SK-N-SH treated with all-trans-retinoic acid at 6 μM for 48 hours (cell line): ENCODE measurements at regions not wholly inside any gene's neighbourhood (a gene's known extent, or its start where the extent isn't known, plus 50 kb on each side); places are given as distances from the start of the nearest gene placed in this dataset.
A peak's percentile ranks its signal among the peaks of the same experiment; 100 is the strongest.

ENCODE experiments used
- ATAC-seq: fragments of 200-7000 bp; cut with Tn5 transposase; 3 replicates; pipeline ENCODE4 v1.9.1; 2020; ENCODE audit warnings: mild to moderate bottlenecking, moderate library complexity
- ARNTL ChIP-seq: fragments of 450-650 bp; formaldehyde crosslinking; IDR thresholded peaks from 2 replicates; pipeline ENCODE4 v1.5.0; 2020; ENCODE audit warnings: low read depth, mild to moderate bottlenecking, moderate library complexity, borderline replicate concordance
- BACH2 ChIP-seq: fragments of 250-450 bp; sonication (Bioruptor Pico); IDR thresholded peaks from 2 replicates; pipeline ENCODE4 v1.9.0; 2021; ENCODE audit warnings: mild to moderate bottlenecking, borderline replicate concordance
- CREB5 ChIP-seq: fragments of 250-450 bp; sonication (Bioruptor Pico); IDR thresholded peaks from 2 replicates; pipeline ENCODE4 v1.5.1; 2020; ENCODE audit warnings: low read depth, mild to moderate bottlenecking, moderate library complexity
- CSDC2 ChIP-seq: fragments of 250-450 bp; sonication (Bioruptor Pico); IDR thresholded peaks from 2 replicates; pipeline ENCODE4 v1.5.0; 2020; ENCODE audit warnings: mild to moderate bottlenecking, moderate library complexity
- CSRNP3 ChIP-seq: fragments of 250-450 bp; sonication (Bioruptor Pico); IDR thresholded peaks from 2 replicates; pipeline ENCODE4 v1.5.1; 2021; ENCODE audit warnings: mild to moderate bottlenecking, moderate library complexity
- ESRRG ChIP-seq: fragments of 250-450 bp; sonication (Bioruptor Pico); IDR thresholded peaks from 2 replicates; pipeline ENCODE4 v1.6.1; 2021; ENCODE audit warnings: mild to moderate bottlenecking
- ISL1 ChIP-seq: fragments of 250-450 bp; sonication (Bioruptor Pico); IDR thresholded peaks from 2 replicates; pipeline ENCODE4 v2.1.2; 2022; ENCODE audit warnings: mild to moderate bottlenecking, moderate library complexity
- OSR1 ChIP-seq: fragments of 250-450 bp; sonication (Bioruptor Pico); IDR thresholded peaks from 2 replicates; pipeline ENCODE4 v1.8.0; 2022; ENCODE audit warnings: moderate library complexity, mild to moderate bottlenecking, inconsistent platforms
- PATZ1 ChIP-seq: fragments of 250-450 bp; sonication (Bioruptor Pico); IDR thresholded peaks from 2 replicates; pipeline ENCODE4 v1.8.0; 2020; ENCODE audit warnings: mild to moderate bottlenecking, moderate library complexity, borderline replicate concordance
- POU6F1 ChIP-seq: fragments of 250-450 bp; sonication (Bioruptor Pico); IDR thresholded peaks from 2 replicates; pipeline ENCODE4 v1.8.0; 2021; ENCODE audit warnings: low read depth, mild to moderate bottlenecking, moderate library complexity, borderline replicate concordance
- PPARA ChIP-seq: fragments of 250-450 bp; sonication (Bioruptor Pico); IDR thresholded peaks from 2 replicates; pipeline ENCODE4 v1.5.0; 2020; ENCODE audit warnings: mild to moderate bottlenecking, borderline replicate concordance
- RARB ChIP-seq: fragments of 250-450 bp; sonication (Bioruptor Pico); IDR thresholded peaks from 2 replicates; pipeline ENCODE4 v1.8.0; 2021; ENCODE audit warnings: mild to moderate bottlenecking, moderate library complexity
- SNAI2 ChIP-seq: fragments of 250-450 bp; sonication (Bioruptor Pico); IDR thresholded peaks from 2 replicates; pipeline ENCODE4 v1.5.0; 2020; ENCODE audit warnings: mild to moderate bottlenecking, moderate library complexity
- TCF4 ChIP-seq: fragments of 250-450 bp; sonication (Bioruptor Pico); IDR thresholded peaks from 2 replicates; pipeline ENCODE4 v1.8.0; 2021; ENCODE audit warnings: mild to moderate bottlenecking, moderate library complexity, borderline replicate concordance
- TOX ChIP-seq: fragments of 250-450 bp; sonication (Bioruptor Pico); IDR thresholded peaks from 2 replicates; pipeline ENCODE4 v1.8.0; 2021; ENCODE audit warnings: mild to moderate bottlenecking, moderate library complexity, borderline replicate concordance
- TSHZ2 ChIP-seq: fragments of 250-450 bp; sonication (Bioruptor Pico); IDR thresholded peaks from 2 replicates; pipeline ENCODE4 v1.5.0; 2020; ENCODE audit warnings: mild to moderate bottlenecking, moderate library complexity
- ZC3H10 ChIP-seq: fragments of 250-450 bp; sonication (Bioruptor Pico); IDR thresholded peaks from 2 replicates; pipeline ENCODE4 v1.5.1; 2021; ENCODE audit warnings: mild to moderate bottlenecking, moderate library complexity
- ZFP3 ChIP-seq: fragments of 250-450 bp; sonication (Bioruptor Pico); IDR thresholded peaks from 2 replicates; pipeline ENCODE4 v1.5.0; 2020; ENCODE audit warnings: mild to moderate bottlenecking, moderate library complexity
- ZFP30 ChIP-seq: fragments of 450-650 bp; formaldehyde crosslinking; IDR thresholded peaks from 2 replicates; pipeline ENCODE4 v1.5.0; 2022; ENCODE audit warnings: mild to moderate bottlenecking, moderate library complexity
- ZNF565 ChIP-seq: fragments of 450-650 bp; formaldehyde crosslinking; conservative IDR thresholded peaks from 2 replicates; pipeline ENCODE4 v1.5.0; 2020; ENCODE audit warnings: low read depth, mild to moderate bottlenecking, moderate library complexity
- ZNF70 ChIP-seq: fragments of 450-650 bp; formaldehyde crosslinking; IDR thresholded peaks from 2 replicates; pipeline ENCODE4 v1.5.0; 2020; ENCODE audit warnings: mild to moderate bottlenecking, moderate library complexity
- ZNF8 ChIP-seq: fragments of 450-650 bp; formaldehyde crosslinking; IDR thresholded peaks from 2 replicates; pipeline ENCODE4 v1.5.0; 2020; ENCODE audit warnings: mild to moderate bottlenecking, moderate library complexity

GRCh38 chr10:106158241-106158640 lies 1006.3 kb downstream of the SORCS1 start (continued):
- TF ChIP-seq POU6F1 (CRISPR knock-in tag): no peak
- no peak for TF ChIP-seq BACH2 (CRISPR knock-in tag)
- TF ChIP-seq CSRNP3 (CRISPR knock-in tag): no peak
- no peak for TF ChIP-seq RARB (CRISPR knock-in tag)
- TF ChIP-seq TCF4: no peak
- TF ChIP-seq ZNF8 (CRISPR knock-in tag): no peak

GRCh38 chr10:106147021-106147420 lies 1017.5 kb downstream of the SORCS1 start:
- TF ChIP-seq TCF4: peak; percentile 88
- TF ChIP-seq PATZ1: no peak
- 0 out of 2 replicates have a peak, but pooled peaks have one; percentile 10 for TF ChIP-seq ISL1 (CRISPR knock-in tag)
- TF ChIP-seq PPARA (CRISPR knock-in tag): no peak
- TF ChIP-seq ZNF8 (CRISPR knock-in tag): peak; percentile 10; the same call in 1 of the 2 replicates
- 0 out of 2 replicates have a peak, but pooled peaks have one; percentile 33 for TF ChIP-seq CREB5 (CRISPR knock-in tag)
- 0 out of 2 replicates have a peak, but pooled peaks have one; percentile 44 for TF ChIP-seq TSHZ2 (CRISPR knock-in tag)
- TF ChIP-seq, all 23 proteins: peak for 5
- no peak for ATAC-seq

- TF ChIP-seq ZNF8 (CRISPR knock-in tag) (no peak), OSR1 (CRISPR knock-in tag) (no peak), POU6F1 (CRISPR knock-in tag) (no peak), ZFP30 (no peak), RARB (CRISPR knock-in tag) (no peak), ISL1 (CRISPR knock-in tag) (no peak), CSDC2 (no peak), ZC3H10 (CRISPR knock-in tag) (no peak)
- no peak for ATAC-seq
Measured at GRCh38 chr10:106139915-106140314, 1024.6 kb downstream of the SORCS1 start.

GRCh38 chr10:106136175-106136574 lies 1028.3 kb downstream of the SORCS1 start:
- no peak for TF ChIP-seq BACH2 (CRISPR knock-in tag)
- no peak for TF ChIP-seq SNAI2 (CRISPR knock-in tag)
- no peak for TF ChIP-seq ZNF70 (CRISPR knock-in tag)
- TF ChIP-seq OSR1 (CRISPR knock-in tag): no peak
- no peak for TF ChIP-seq PATZ1
- TF ChIP-seq RARB (CRISPR knock-in tag): no peak
- no peak for TF ChIP-seq ISL1 (CRISPR knock-in tag)
- no peak for TF ChIP-seq PPARA (CRISPR knock-in tag)
- TF ChIP-seq ESRRG (CRISPR knock-in tag): no peak
- TF ChIP-seq ZNF565 (CRISPR knock-in tag): no peak
- TF ChIP-seq ZFP3 (CRISPR knock-in tag): no peak
- no peak for TF ChIP-seq TOX (CRISPR knock-in tag)
- TF ChIP-seq ZC3H10 (CRISPR knock-in tag): no peak
- TF ChIP-seq ZFP30: no peak
- TF ChIP-seq ARNTL (CRISPR knock-in tag): no peak
- no peak for ATAC-seq
